ENCODE measurements at regions not wholly inside any gene's neighbourhood (a gene's known extent, or its start where the extent isn't known, plus 50 kb on each side); places are given as distances from the start of the nearest gene placed in this dataset.

DNA sequence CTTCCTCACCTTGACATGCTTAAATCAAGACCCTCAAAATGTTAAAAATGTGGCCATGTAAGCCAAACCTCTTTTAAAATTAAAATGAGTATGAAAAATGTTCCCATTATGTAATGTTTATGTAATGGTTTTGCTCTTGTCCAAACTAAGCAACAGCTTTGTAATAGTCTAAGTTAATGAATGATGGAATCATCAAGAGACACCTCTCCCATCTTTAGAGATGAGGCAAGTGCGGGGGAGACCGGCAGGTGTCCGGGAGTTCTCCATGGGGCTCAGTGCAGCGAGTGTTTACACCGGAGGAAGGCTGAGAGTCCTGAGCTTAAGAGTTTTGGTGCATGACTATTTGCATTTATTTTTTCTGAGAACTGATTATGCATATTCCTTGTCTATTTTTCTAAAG is 384.9 kb upstream of the RNF32 start:
- Mint-ChIP-seq H3K4me3 (ENCODE audit: unreplicated experiment) (no peak overlapping the region), H3K27ac (ENCODE audit: unreplicated experiment) (no peak overlapping the region), H3K36me3 (ENCODE audit: low read depth, unreplicated experiment) (no peaks in the 10 kb centered on the region), H3K4me1 (ENCODE audit: low read depth, unreplicated experiment) (no peaks in the 10 kb centered on the region), H3K9me3 (ENCODE audit: unreplicated experiment) (peaks cover 8% of the 10 kb centered on the region), H3K27me3 (ENCODE audit: low read depth, unreplicated experiment) (peaks cover 18% of the 10 kb centered on the region)
- no peak for DNase-seq (ENCODE audit: low read depth)
- no peaks in the 10 kb centered on the region for H3K27me3 ChIP-seq (ENCODE audit: insufficient read depth, low read length)
- no peak overlapping the region for H3K4me2 ChIP-seq (ENCODE audit: low read length)
- no peak for TF ChIP-seq EZH2 (IDR thresholded peaks at IDR 0.05; ENCODE audit: insufficient read depth, low read length)
- TF ChIP-seq, protein P1, sequence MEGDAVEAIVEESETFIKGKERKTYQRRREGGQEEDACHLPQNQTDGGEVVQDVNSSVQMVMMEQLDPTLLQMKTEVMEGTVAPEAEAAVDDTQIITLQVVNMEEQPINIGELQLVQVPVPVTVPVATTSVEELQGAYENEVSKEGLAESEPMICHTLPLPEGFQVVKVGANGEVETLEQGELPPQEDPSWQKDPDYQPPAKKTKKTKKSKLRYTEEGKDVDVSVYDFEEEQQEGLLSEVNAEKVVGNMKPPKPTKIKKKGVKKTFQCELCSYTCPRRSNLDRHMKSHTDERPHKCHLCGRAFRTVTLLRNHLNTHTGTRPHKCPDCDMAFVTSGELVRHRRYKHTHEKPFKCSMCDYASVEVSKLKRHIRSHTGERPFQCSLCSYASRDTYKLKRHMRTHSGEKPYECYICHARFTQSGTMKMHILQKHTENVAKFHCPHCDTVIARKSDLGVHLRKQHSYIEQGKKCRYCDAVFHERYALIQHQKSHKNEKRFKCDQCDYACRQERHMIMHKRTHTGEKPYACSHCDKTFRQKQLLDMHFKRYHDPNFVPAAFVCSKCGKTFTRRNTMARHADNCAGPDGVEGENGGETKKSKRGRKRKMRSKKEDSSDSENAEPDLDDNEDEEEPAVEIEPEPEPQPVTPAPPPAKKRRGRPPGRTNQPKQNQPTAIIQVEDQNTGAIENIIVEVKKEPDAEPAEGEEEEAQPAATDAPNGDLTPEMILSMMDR (IDR thresholded peaks at IDR 0.05; ENCODE audit: insufficient read depth, low read depth, low read length): no peak
- peaks cover 4% of the 10 kb centered on the region for H3K9me3 ChIP-seq (ENCODE audit: insufficient read depth, low read depth, low read length)
- no peak overlapping the region for H3K4me3 ChIP-seq (ENCODE audit: insufficient read depth, low read depth, low read length)
- no peak for FAIRE-seq
- H3K79me2 ChIP-seq (ENCODE audit: insufficient read depth, low read length): no peaks in the 10 kb centered on the region
- H4K20me1 ChIP-seq (ENCODE audit: insufficient read depth, low read length): no peaks in the 10 kb centered on the region
- H3K36me3 ChIP-seq (ENCODE audit: insufficient read depth, low read length): no peaks in the 10 kb centered on the region
- H3K27ac ChIP-seq (ENCODE audit: low read depth, low read length): no peak overlapping the region
- no peaks in the 10 kb centered on the region for H3K4me1 ChIP-seq (ENCODE audit: insufficient read depth, low read length)
- H3K9ac ChIP-seq (ENCODE audit: low read length): no peak overlapping the region
- no peak overlapping the region for H2AFZ ChIP-seq (ENCODE audit: low read depth, low read length)

DNA sequence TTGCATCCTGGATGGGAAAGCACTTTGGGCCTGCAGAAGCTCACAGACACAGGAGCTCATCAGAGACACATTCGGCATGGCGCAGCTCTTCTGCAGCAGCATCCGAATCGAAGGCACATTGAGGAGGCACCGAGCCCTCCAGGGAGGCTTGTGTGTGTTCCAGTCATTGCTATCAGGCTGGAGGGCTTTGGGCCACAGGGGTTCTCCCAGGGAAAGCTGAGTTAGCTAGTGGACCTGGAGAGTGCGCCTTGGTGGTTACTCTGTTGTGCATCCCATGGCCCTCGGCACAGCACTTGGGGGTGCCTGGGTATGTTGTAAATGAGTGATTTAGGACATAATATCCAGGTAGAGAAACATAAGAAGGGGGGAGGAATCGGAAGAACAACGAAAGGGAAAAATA is 388.7 kb upstream of the RNF32 start:
- H3K4me2 ChIP-seq (ENCODE audit: low read length): no peak overlapping the region
- no peak overlapping the region for H3K4me3 ChIP-seq (ENCODE audit: insufficient read depth, low read depth, low read length)
- H2AFZ ChIP-seq (ENCODE audit: low read depth, low read length): no peak overlapping the region
- no peaks in the 10 kb centered on the region for H3K36me3 ChIP-seq (ENCODE audit: insufficient read depth, low read length)
- H3K4me1 Mint-ChIP-seq (ENCODE audit: low read depth, unreplicated experiment): no peaks in the 10 kb centered on the region
- no peaks in the 10 kb centered on the region for H3K4me1 ChIP-seq (ENCODE audit: insufficient read depth, low read length)
- FAIRE-seq: no peak
- no peak overlapping the region for H3K27ac Mint-ChIP-seq (ENCODE audit: unreplicated experiment)
- H3K27me3 ChIP-seq (ENCODE audit: insufficient read depth, low read length): no peaks in the 10 kb centered on the region
- H3K36me3 Mint-ChIP-seq (ENCODE audit: low read depth, unreplicated experiment): no peaks in the 10 kb centered on the region
- no peaks in the 10 kb centered on the region for H3K9me3 ChIP-seq (ENCODE audit: insufficient read depth, low read depth, low read length)
- H3K79me2 ChIP-seq (ENCODE audit: insufficient read depth, low read length): no peaks in the 10 kb centered on the region
- DNase-seq (ENCODE audit: low read depth): no peak
- H3K4me3 Mint-ChIP-seq (ENCODE audit: unreplicated experiment): no peak overlapping the region
- no peaks in the 10 kb centered on the region for H4K20me1 ChIP-seq (ENCODE audit: insufficient read depth, low read length)
- TF ChIP-seq, protein P1 (IDR thresholded peaks at IDR 0.05; ENCODE audit: insufficient read depth, low read depth, low read length): no peak
- no peak for TF ChIP-seq EZH2 (IDR thresholded peaks at IDR 0.05; ENCODE audit: insufficient read depth, low read length)
- H3K27ac ChIP-seq (ENCODE audit: low read depth, low read length): no peak overlapping the region
- no peaks in the 10 kb centered on the region for H3K9me3 Mint-ChIP-seq (ENCODE audit: unreplicated experiment)
- peaks cover 40% of the 10 kb centered on the region for H3K27me3 Mint-ChIP-seq (ENCODE audit: low read depth, unreplicated experiment)
- H3K9ac ChIP-seq (ENCODE audit: low read length): no peak overlapping the region

DNA sequence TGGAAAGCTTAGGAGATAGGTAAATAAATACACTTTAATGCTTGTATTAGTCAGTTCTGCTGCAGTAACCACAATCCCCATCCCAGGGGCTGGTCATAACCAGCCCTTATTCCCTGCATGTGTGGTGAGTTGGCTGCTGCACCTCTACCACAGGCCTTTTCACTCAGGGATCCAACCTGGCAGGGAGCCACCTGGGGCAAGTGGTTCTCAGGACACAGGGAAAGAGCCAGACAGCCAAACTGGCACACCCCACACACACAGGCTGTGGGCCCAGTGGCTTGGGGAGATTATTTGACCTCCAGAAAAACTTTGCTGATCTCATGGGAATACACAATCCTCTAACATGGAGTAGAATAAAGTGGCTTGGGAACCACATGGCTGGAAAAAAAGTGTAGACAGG is 400.0 kb upstream of the RNF32 start:
- Mint-ChIP-seq H3K9me3 (ENCODE audit: unreplicated experiment) (peaks cover 3% of the 10 kb centered on the region), H3K27me3 (ENCODE audit: low read depth, unreplicated experiment) (peaks cover 9% of the 10 kb centered on the region), H3K36me3 (ENCODE audit: low read depth, unreplicated experiment) (no peaks in the 10 kb centered on the region), H3K4me3 (ENCODE audit: unreplicated experiment) (no peak overlapping the region), H3K4me1 (ENCODE audit: low read depth, unreplicated experiment) (no peaks in the 10 kb centered on the region), H3K27ac (ENCODE audit: unreplicated experiment) (no peak overlapping the region)
- Histone ChIP-seq H3K4me1 (ENCODE audit: insufficient read depth, low read length) (no peaks in the 10 kb centered on the region), H3K27me3 (ENCODE audit: insufficient read depth, low read length) (no peaks in the 10 kb centered on the region), H3K4me3 (ENCODE audit: insufficient read depth, low read depth, low read length) (no peak overlapping the region), H3K9me3 (ENCODE audit: insufficient read depth, low read depth, low read length) (peaks cover 8% of the 10 kb centered on the region), H3K79me2 (ENCODE audit: insufficient read depth, low read length) (no peaks in the 10 kb centered on the region), H3K27ac (ENCODE audit: low read depth, low read length) (no peak overlapping the region), H3K4me2 (ENCODE audit: low read length) (no peak overlapping the region), H4K20me1 (ENCODE audit: insufficient read depth, low read length) (no peaks in the 10 kb centered on the region), H3K36me3 (ENCODE audit: insufficient read depth, low read length) (no peaks in the 10 kb centered on the region), H2AFZ (ENCODE audit: low read depth, low read length) (no peak overlapping the region), H3K9ac (ENCODE audit: low read length) (no peak overlapping the region)
- no peak for DNase-seq (ENCODE audit: low read depth)
- TF ChIP-seq, protein P1 (IDR thresholded peaks at IDR 0.05; ENCODE audit: insufficient read depth, low read depth, low read length): no peak
- TF ChIP-seq EZH2 (IDR thresholded peaks at IDR 0.05; ENCODE audit: insufficient read depth, low read length): no peak
- no peak for FAIRE-seq
